Skeletal muscle satellite cell (primary cell): ENCODE measurements at regions not wholly inside any gene's neighbourhood (a gene's known extent, or its start where the extent isn't known, plus 50 kb on each side); places are given as distances from the start of the nearest gene placed in this dataset.

ENCODE experiments used
- H3K27me3 ChIP-seq: 2 replicates; pipeline ENCODE4 v1.7.0; 2013; ENCODE audit warnings: low read length; ENCODE audit not compliant: control insufficient read depth, insufficient read depth
- H3K36me3 ChIP-seq: 2 replicates; pipeline ENCODE4 v1.7.0; 2013; ENCODE audit warnings: mild to moderate bottlenecking, control low read depth, low read length; ENCODE audit not compliant: insufficient read depth
- H3K4me1 ChIP-seq: 2 replicates; pipeline ENCODE4 v1.7.0; 2013; ENCODE audit warnings: low read length; ENCODE audit not compliant: control insufficient read depth, insufficient read depth
- H3K4me2 ChIP-seq: 2 replicates; pipeline ENCODE4 v1.7.0; 2013; ENCODE audit warnings: mild to moderate bottlenecking, low read length
- H3K4me3 ChIP-seq: 2 replicates; pipeline ENCODE4 v1.7.0; 2013; ENCODE audit warnings: low read length
- H3K9ac ChIP-seq: 2 replicates; pipeline ENCODE4 v1.7.0; 2013; ENCODE audit warnings: mild to moderate bottlenecking, low read depth, low read length, moderate library complexity
- H3K9me3 ChIP-seq: replicated peaks from 2 replicates; pipeline ENCODE4 v1.7.0; 2013; ENCODE audit warnings: mild to moderate bottlenecking, control low read depth, low read length

- H3K27me3 ChIP-seq = no peaks in the 10 kb centered on the region
- no peak overlapping the region for H3K4me2 ChIP-seq
- H3K36me3 ChIP-seq = no peaks in the 10 kb centered on the region
- H3K4me3 ChIP-seq = no peak overlapping the region
- H3K9ac ChIP-seq = no peak overlapping the region
- H3K9me3 ChIP-seq = peaks cover 12% of the 10 kb centered on the region
- H3K4me1 ChIP-seq = no peaks in the 10 kb centered on the region
Measured at GRCh38 chr2:16050908-16051489, 110.6 kb downstream of the MYCN start.

GRCh38 chr2:16050261-16050907 is 110.0 kb downstream of the MYCN start:
- no peak overlapping the region for H3K9ac ChIP-seq
- H3K36me3 ChIP-seq = no peaks in the 10 kb centered on the region
- H3K9me3 ChIP-seq = peaks cover 12% of the 10 kb centered on the region
- H3K4me3 ChIP-seq = no peak overlapping the region
- no peak overlapping the region for H3K4me2 ChIP-seq
- no peaks in the 10 kb centered on the region for H3K4me1 ChIP-seq
- no peaks in the 10 kb centered on the region for H3K27me3 ChIP-seq

GRCh38 chr2:16049406-16049805 is 109.1 kb downstream of the MYCN start:
- no peak overlapping the region for H3K9ac ChIP-seq
- no peaks in the 10 kb centered on the region for H3K27me3 ChIP-seq
- no peaks in the 10 kb centered on the region for H3K36me3 ChIP-seq
- peaks cover 12% of the 10 kb centered on the region for H3K9me3 ChIP-seq
- H3K4me2 ChIP-seq = no peak overlapping the region
- H3K4me1 ChIP-seq = no peaks in the 10 kb centered on the region
- H3K4me3 ChIP-seq = no peak overlapping the region

GRCh38 chr2:16048466-16048865 is 108.1 kb downstream of the MYCN start:
- no peak overlapping the region for H3K9ac ChIP-seq
- no peaks in the 10 kb centered on the region for H3K36me3 ChIP-seq
- no peaks in the 10 kb centered on the region for H3K4me1 ChIP-seq
- H3K4me2 ChIP-seq = no peak overlapping the region
- no peaks in the 10 kb centered on the region for H3K27me3 ChIP-seq
- H3K9me3 ChIP-seq = peaks cover 11% of the 10 kb centered on the region
- no peak overlapping the region for H3K4me3 ChIP-seq

GRCh38 chr2:16047701-16048100 is 107.4 kb downstream of the MYCN start:
- no peak overlapping the region for H3K4me2 ChIP-seq
- H3K9me3 ChIP-seq = peaks cover 9% of the 10 kb centered on the region
- H3K4me3 ChIP-seq = no peak overlapping the region
- H3K27me3 ChIP-seq = no peaks in the 10 kb centered on the region
- H3K4me1 ChIP-seq = no peaks in the 10 kb centered on the region
- no peak overlapping the region for H3K9ac ChIP-seq
- H3K36me3 ChIP-seq = no peaks in the 10 kb centered on the region

DNA sequence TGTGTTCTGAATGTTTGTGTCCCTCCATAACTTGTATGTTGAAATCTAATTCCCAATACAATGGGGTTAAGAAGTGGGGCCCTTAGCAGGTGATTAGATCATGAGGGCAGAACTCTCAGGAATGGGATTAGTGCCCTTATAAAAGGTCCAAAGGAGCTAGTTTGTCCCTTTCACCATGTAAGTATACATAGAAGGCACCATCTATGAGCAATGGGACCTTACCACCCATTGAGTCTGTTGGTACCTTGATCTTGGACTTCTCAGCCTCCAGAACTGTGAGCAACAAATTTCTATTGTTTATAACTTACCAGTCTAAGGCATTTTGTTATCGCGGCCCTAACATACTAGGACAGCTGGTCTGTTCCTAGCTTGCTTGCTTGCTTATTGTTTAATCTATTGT is 106.3 kb downstream of the MYCN start:
- Histone ChIP-seq H3K4me2 (no peak overlapping the region), H3K36me3 (no peaks in the 10 kb centered on the region), H3K4me3 (no peak overlapping the region), H3K9me3 (peaks cover 9% of the 10 kb centered on the region), H3K27me3 (no peaks in the 10 kb centered on the region), H3K4me1 (no peaks in the 10 kb centered on the region), H3K9ac (no peak overlapping the region)

DNA sequence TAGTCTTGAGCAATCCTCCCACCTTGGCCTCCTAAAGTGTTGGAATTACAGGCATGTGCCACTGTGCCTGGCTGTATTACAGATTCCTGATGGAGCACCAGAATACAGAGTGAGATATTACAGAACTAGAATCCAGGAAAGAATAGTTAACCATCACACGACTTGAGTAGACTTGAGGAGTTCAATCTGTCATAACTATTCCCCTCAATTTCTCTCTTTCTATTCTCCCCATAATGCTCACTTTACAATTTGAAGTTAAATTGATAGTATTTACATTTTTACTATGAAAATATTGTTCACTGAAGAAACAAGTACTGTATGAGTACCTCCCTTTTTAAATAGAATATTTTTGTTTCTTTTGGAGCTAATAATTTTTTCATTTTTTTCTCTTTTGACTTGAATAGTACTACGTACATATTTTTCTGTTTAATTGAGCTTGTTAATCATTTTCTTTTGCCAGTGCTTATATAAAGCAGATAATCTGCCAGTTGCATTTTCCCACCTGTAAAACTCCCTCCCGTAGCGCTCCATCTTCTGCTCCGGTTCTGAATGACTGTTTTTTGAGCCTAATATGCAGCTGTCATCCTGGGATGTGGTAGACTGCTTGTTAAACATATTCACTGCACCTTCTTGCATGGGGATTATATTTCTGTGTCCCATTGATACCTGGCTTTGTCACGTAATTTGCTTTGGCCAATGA is 105.5 kb downstream of the MYCN start:
- H3K36me3 ChIP-seq = no peaks in the 10 kb centered on the region
- no peak overlapping the region for H3K4me3 ChIP-seq
- H3K4me2 ChIP-seq = no peak overlapping the region
- H3K4me1 ChIP-seq = no peaks in the 10 kb centered on the region
- no peak overlapping the region for H3K9ac ChIP-seq
- no peaks in the 10 kb centered on the region for H3K27me3 ChIP-seq
- peaks cover 9% of the 10 kb centered on the region for H3K9me3 ChIP-seq

GRCh38 chr2:16044946-16045456 is 104.7 kb downstream of the MYCN start:
- Histone ChIP-seq H3K9ac (no peak overlapping the region), H3K27me3 (no peaks in the 10 kb centered on the region), H3K36me3 (no peaks in the 10 kb centered on the region), H3K4me2 (no peak overlapping the region), H3K4me3 (no peak overlapping the region), H3K4me1 (no peaks in the 10 kb centered on the region), H3K9me3 (peaks cover 2% of the 10 kb centered on the region)

- H3K27me3 ChIP-seq = no peaks in the 10 kb centered on the region
- no peaks in the 10 kb centered on the region for H3K9me3 ChIP-seq
- H3K4me1 ChIP-seq = no peaks in the 10 kb centered on the region
- no peak overlapping the region for H3K9ac ChIP-seq
- no peak overlapping the region for H3K4me3 ChIP-seq
- no peaks in the 10 kb centered on the region for H3K36me3 ChIP-seq
- no peak overlapping the region for H3K4me2 ChIP-seq
Measured at GRCh38 chr2:16043627-16044026, 103.3 kb downstream of the MYCN start.

GRCh38 chr2:16043192-16043591 is 102.8 kb downstream of the MYCN start:
- H3K9ac ChIP-seq = no peak overlapping the region
- no peaks in the 10 kb centered on the region for H3K9me3 ChIP-seq
- no peaks in the 10 kb centered on the region for H3K27me3 ChIP-seq

GRCh38 chr2:16042201-16042700 is 101.9 kb downstream of the MYCN start:
- Histone ChIP-seq H3K4me3 (no peak overlapping the region), H3K9ac (no peak overlapping the region), H3K4me2 (no peak overlapping the region)

More at GRCh38 chr2:16043192-16043591, 102.8 kb downstream of the MYCN start:
- Histone ChIP-seq H3K4me3 (no peak overlapping the region), H3K36me3 (no peaks in the 10 kb centered on the region), H3K4me1 (no peaks in the 10 kb centered on the region), H3K4me2 (no peak overlapping the region)

More at GRCh38 chr2:16042201-16042700, 101.9 kb downstream of the MYCN start:
- no peaks in the 10 kb centered on the region for H3K27me3 ChIP-seq
- H3K4me1 ChIP-seq = no peaks in the 10 kb centered on the region
- no peaks in the 10 kb centered on the region for H3K9me3 ChIP-seq
- H3K36me3 ChIP-seq = no peaks in the 10 kb centered on the region
